GM12864 (cell line): ENCODE measurements at regions not wholly inside any gene's neighbourhood (a gene's known extent, or its start where the extent isn't known, plus 50 kb on each side); places are given as distances from the start of the nearest gene placed in this dataset.

ENCODE experiments used
- DNase-seq: peaks from one replicate; pipeline ENCODE4 v3.0.0-alpha.2; 2011; ENCODE audit warnings: low read depth
- H3K4me3 ChIP-seq: 2 replicates; pipeline ENCODE4 v1.5.1; 2011; ENCODE audit warnings: mild to moderate bottlenecking, low read depth, low read length, control low read depth
- CTCF ChIP-seq: IDR thresholded peaks from 2 replicates; pipeline ENCODE4 v1.5.1; 2011; ENCODE audit warnings: low read depth, mild to moderate bottlenecking, moderate library complexity, low read length, control low read depth, inconsistent platforms; ENCODE audit errors: missing control alignments

- H3K4me3 ChIP-seq: no peak overlapping the region
- no peak for DNase-seq
- no peak for TF ChIP-seq CTCF
Measured at GRCh38 chr20:20941468-20941889, 164.7 kb downstream of the LINC00237 start.

GRCh38 chr20:20939006-20939405 lies 167.2 kb downstream of the LINC00237 start:
- DNase-seq: no peak
- no peak for TF ChIP-seq CTCF
- no peak overlapping the region for H3K4me3 ChIP-seq

DNA sequence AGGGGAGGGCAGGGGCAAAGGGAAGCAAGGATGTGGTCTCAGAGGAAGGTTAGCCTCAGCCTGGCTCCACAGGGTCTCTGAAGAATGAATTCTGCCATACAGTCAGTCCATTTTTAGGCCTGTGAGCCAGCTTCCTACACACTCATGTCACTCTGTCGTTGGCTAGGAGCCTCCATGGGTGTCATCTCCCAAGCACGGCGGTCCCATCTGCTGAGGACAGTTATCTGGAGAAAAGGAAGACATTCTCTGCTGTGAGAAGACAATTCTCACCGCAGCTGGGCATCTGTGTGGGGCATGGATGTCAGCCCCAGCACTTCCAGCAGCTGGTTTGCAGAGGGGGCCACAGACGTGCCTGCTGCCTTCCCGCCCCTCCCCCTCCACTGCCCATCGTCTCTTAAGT lies 167.6 kb downstream of the LINC00237 start:
- H3K4me3 ChIP-seq: no peak overlapping the region
- no peak for TF ChIP-seq CTCF
- no peak for DNase-seq

DNA sequence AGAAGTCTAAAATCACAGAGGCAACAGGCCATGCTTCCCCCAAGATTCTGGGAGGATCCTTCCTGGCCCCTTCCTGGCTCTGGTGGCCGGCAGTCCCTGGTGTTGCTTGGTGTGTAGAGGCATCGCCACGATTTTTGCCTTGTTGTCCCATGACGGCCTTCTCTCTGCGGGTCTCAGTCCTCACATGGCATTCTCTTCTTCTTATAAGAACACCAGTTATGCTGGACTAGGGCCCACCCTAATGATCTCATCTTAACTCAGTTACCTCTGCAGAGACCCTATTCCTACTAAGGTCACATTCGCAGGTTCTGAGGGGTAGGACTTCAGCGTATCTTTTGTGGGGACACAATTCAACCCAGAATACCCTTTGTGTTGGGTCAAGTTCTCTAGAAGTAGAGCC lies 168.0 kb downstream of the LINC00237 start:
- no peak for TF ChIP-seq CTCF
- no peak overlapping the region for H3K4me3 ChIP-seq
- no peak for DNase-seq

DNA sequence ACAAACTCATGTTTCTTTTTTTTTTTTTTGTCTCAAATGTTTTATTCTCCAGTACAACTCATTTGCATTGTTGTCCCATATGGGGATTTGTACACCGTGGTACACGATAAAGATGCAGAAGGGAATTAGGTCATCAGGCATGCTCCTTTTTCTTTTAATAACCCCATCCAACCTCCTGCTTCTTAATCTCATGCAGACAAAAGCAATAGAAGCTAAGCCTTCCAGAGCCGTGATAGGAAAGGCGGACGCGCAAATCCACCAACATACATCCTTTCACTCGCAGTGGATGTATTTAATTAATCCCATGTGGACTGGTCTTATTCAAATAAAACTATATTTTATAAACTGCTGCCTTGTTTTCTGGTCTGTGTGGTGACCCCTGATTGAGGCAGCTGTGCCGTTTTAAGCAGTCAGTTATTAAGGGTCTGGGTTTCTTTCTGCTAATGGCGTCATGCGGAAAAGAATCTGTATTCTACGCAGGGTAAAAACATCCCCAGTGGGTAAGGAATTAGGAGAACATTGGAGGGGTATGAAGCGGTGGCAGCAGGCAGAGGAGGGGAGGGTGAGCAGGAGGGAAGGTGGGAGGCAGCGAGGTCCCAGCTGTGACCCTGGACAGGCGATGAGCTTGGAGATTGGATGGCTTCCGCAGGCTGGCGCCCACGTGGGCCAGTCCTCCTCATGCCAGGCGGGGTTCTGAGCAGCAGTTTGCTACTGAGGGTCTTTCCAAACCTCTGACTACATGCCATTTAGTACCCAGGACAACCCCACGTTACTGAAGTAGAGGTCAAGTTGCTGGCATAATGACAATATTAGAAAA lies 172.8 kb downstream of the LINC00237 start:
- H3K4me3 ChIP-seq: no peak overlapping the region
- no peak for DNase-seq
- TF ChIP-seq CTCF: no peak

GRCh38 chr20:20932156-20932555 lies 174.0 kb downstream of the LINC00237 start:
- DNase-seq: no peak
- H3K4me3 ChIP-seq: no peak overlapping the region
- TF ChIP-seq CTCF: no peak

GRCh38 chr20:20931632-20932031 lies 174.5 kb downstream of the LINC00237 start:
- TF ChIP-seq CTCF: no peak
- DNase-seq: no peak
- H3K4me3 ChIP-seq: no peak overlapping the region
